ENCODE measurements at regions not wholly inside any gene's neighbourhood (a gene's known extent, or its start where the extent isn't known, plus 50 kb on each side); places are given as distances from the start of the nearest gene placed in this dataset.
A peak's percentile ranks its signal among the peaks of the same experiment; 100 is the strongest.

GRCh38 chr6:104537180-104537579 is 322.5 kb downstream of the HACE1 start:
- ATAC-seq (no peak), DNase-seq (ENCODE audit: low spot score) (no peak)
- Mint-ChIP-seq H3K27me3 (peaks cover 2 to 13% of the 10 kb centered on the region in 2 donors), H3K27ac (no peak overlapping the region), H3K36me3 (no peaks in the 10 kb centered on the region), H3K4me1 (ENCODE audit: low read depth in 2 of 2) (no peaks in the 10 kb centered on the region), H3K4me3 (no peak overlapping the region), H3K9me3 (no peaks in the 10 kb centered on the region)

GRCh38 chr6:104532462-104532861 is 327.3 kb downstream of the HACE1 start:
- ATAC-seq: no peak
- H3K4me1 Mint-ChIP-seq (ENCODE audit: low read depth in 2 of 2): no peaks in the 10 kb centered on the region
- no peaks in the 10 kb centered on the region for H3K9me3 Mint-ChIP-seq
- no peak for DNase-seq (ENCODE audit: low spot score)
- H3K4me3 Mint-ChIP-seq: no peak overlapping the region
- no peaks in the 10 kb centered on the region for H3K36me3 Mint-ChIP-seq
- H3K27ac Mint-ChIP-seq: no peak overlapping the region
- peaks cover 6 to 24% of the 10 kb centered on the region in 2 donors for H3K27me3 Mint-ChIP-seq

GRCh38 chr6:104531646-104532045 is 328.1 kb downstream of the HACE1 start:
- Mint-ChIP-seq H3K36me3 (no peaks in the 10 kb centered on the region), H3K27ac (no peak overlapping the region), H3K4me3 (no peak overlapping the region), H3K27me3 (peaks cover 12 to 31% of the 10 kb centered on the region in 2 donors), H3K4me1 (ENCODE audit: low read depth in 2 of 2) (no peaks in the 10 kb centered on the region), H3K9me3 (no peaks in the 10 kb centered on the region)
- DNase-seq (ENCODE audit: low spot score) (no peak), ATAC-seq (no peak)

- DNase-seq (ENCODE audit: low spot score) (no peak), ATAC-seq (no peak)
- H3K27me3 Mint-ChIP-seq: peaks cover 13 to 27% of the 10 kb centered on the region in 2 donors
- no peak overlapping the region for H3K27ac Mint-ChIP-seq
- H3K9me3 Mint-ChIP-seq: no peaks in the 10 kb centered on the region
- no peak overlapping the region for H3K4me3 Mint-ChIP-seq
- H3K36me3 Mint-ChIP-seq: no peaks in the 10 kb centered on the region
- H3K4me1 Mint-ChIP-seq (ENCODE audit: low read depth in 2 of 2): no peaks in the 10 kb centered on the region
Observed at GRCh38 chr6:104527761-104528415, 331.8 kb downstream of the HACE1 start.

- Mint-ChIP-seq H3K27me3 (peaks cover 13 to 27% of the 10 kb centered on the region in 2 donors), H3K9me3 (no peaks in the 10 kb centered on the region), H3K27ac (no peak overlapping the region), H3K4me1 (ENCODE audit: low read depth in 2 of 2) (no peaks in the 10 kb centered on the region), H3K4me3 (no peak overlapping the region), H3K36me3 (no peaks in the 10 kb centered on the region)
- DNase-seq (ENCODE audit: low spot score) (no peak), ATAC-seq (no peak)
Observed at GRCh38 chr6:104527311-104527710, 332.4 kb downstream of the HACE1 start.

GRCh38 chr6:104526376-104526775 is 333.3 kb downstream of the HACE1 start:
- Mint-ChIP-seq H3K27ac (no peak overlapping the region), H3K27me3 (peaks cover 13 to 27% of the 10 kb centered on the region in 2 donors), H3K9me3 (no peaks in the 10 kb centered on the region), H3K4me1 (ENCODE audit: low read depth in 2 of 2) (no peaks in the 10 kb centered on the region), H3K36me3 (no peaks in the 10 kb centered on the region), H3K4me3 (no peak overlapping the region)
- ATAC-seq: no peak
- DNase-seq (ENCODE audit: low spot score): no peak

- Mint-ChIP-seq H3K9me3 (no peaks in the 10 kb centered on the region), H3K4me1 (ENCODE audit: low read depth in 2 of 2) (no peaks in the 10 kb centered on the region), H3K27ac (no peak overlapping the region), H3K4me3 (peak overlapping the region; percentile 15), H3K36me3 (no peaks in the 10 kb centered on the region), H3K27me3 (peaks cover 13 to 27% of the 10 kb centered on the region in 2 donors)
- DNase-seq (ENCODE audit: low spot score) (peak; percentile 65), ATAC-seq (peak; percentile 80 to 85)
Observed at GRCh38 chr6:104525677-104526322, 333.9 kb downstream of the HACE1 start.

GRCh38 chr6:104522533-104522932 is 337.2 kb downstream of the HACE1 start:
- ATAC-seq (no peak), DNase-seq (ENCODE audit: low spot score) (no peak)
- no peak overlapping the region for H3K4me3 Mint-ChIP-seq
- no peak overlapping the region for H3K27ac Mint-ChIP-seq
- H3K27me3 Mint-ChIP-seq: peaks cover 9 to 17% of the 10 kb centered on the region in 2 donors
- H3K4me1 Mint-ChIP-seq (ENCODE audit: low read depth in 2 of 2): no peaks in the 10 kb centered on the region
- no peaks in the 10 kb centered on the region for H3K9me3 Mint-ChIP-seq
- no peaks in the 10 kb centered on the region for H3K36me3 Mint-ChIP-seq

GRCh38 chr6:104521176-104521575 is 338.5 kb downstream of the HACE1 start:
- Mint-ChIP-seq H3K27ac (no peak overlapping the region), H3K36me3 (no peaks in the 10 kb centered on the region), H3K27me3 (peaks cover 3 to 9% of the 10 kb centered on the region in 2 donors), H3K9me3 (no peaks in the 10 kb centered on the region), H3K4me3 (no peak overlapping the region), H3K4me1 (ENCODE audit: low read depth in 2 of 2) (no peaks in the 10 kb centered on the region)
- no peak for DNase-seq (ENCODE audit: low spot score)
- ATAC-seq: no peak

GRCh38 chr6:104519566-104519965 is 340.2 kb downstream of the HACE1 start:
- Mint-ChIP-seq H3K9me3 (no peaks in the 10 kb centered on the region), H3K36me3 (no peaks in the 10 kb centered on the region), H3K4me3 (no peak overlapping the region), H3K27ac (no peak overlapping the region), H3K4me1 (ENCODE audit: low read depth in 2 of 2) (no peaks in the 10 kb centered on the region), H3K27me3 (peaks cover 3 to 9% of the 10 kb centered on the region in 2 donors)
- DNase-seq (ENCODE audit: low spot score) (no peak), ATAC-seq (no peak)

- no peak for DNase-seq (ENCODE audit: low spot score)
- ATAC-seq: no peak
- Mint-ChIP-seq H3K9me3 (peaks cover 7% of the 10 kb centered on the region), H3K36me3 (no peaks in the 10 kb centered on the region), H3K4me1 (ENCODE audit: low read depth in 2 of 2) (no peaks in the 10 kb centered on the region), H3K27me3 (peaks cover 0 to 9% of the 10 kb centered on the region in 2 donors), H3K27ac (no peak overlapping the region), H3K4me3 (no peak overlapping the region)
Observed at GRCh38 chr6:104509355-104509754, 350.4 kb downstream of the HACE1 start.

GRCh38 chr6:104506429-104506828 is 353.3 kb downstream of the HACE1 start:
- Mint-ChIP-seq H3K36me3 (no peaks in the 10 kb centered on the region), H3K27me3 (no peaks in the 10 kb centered on the region), H3K4me3 (no peak overlapping the region), H3K9me3 (peaks cover 3% of the 10 kb centered on the region), H3K27ac (no peak overlapping the region), H3K4me1 (ENCODE audit: low read depth in 2 of 2) (no peaks in the 10 kb centered on the region)
- no peak for DNase-seq (ENCODE audit: low spot score)
- ATAC-seq: no peak

- no peaks in the 10 kb centered on the region for H3K27me3 Mint-ChIP-seq
- no peak for ATAC-seq
- no peaks in the 10 kb centered on the region for H3K4me1 Mint-ChIP-seq (ENCODE audit: low read depth in 2 of 2)
- peaks cover 3% of the 10 kb centered on the region for H3K9me3 Mint-ChIP-seq
- no peak overlapping the region for H3K4me3 Mint-ChIP-seq
- no peak overlapping the region for H3K27ac Mint-ChIP-seq
- no peaks in the 10 kb centered on the region for H3K36me3 Mint-ChIP-seq
- no peak for DNase-seq (ENCODE audit: low spot score)
Observed at GRCh38 chr6:104505838-104506237, 353.9 kb downstream of the HACE1 start.

GRCh38 chr6:104500265-104500664 is 359.5 kb downstream of the HACE1 start:
- DNase-seq (ENCODE audit: low spot score): no peak
- Mint-ChIP-seq H3K9me3 (no peaks in the 10 kb centered on the region), H3K36me3 (no peaks in the 10 kb centered on the region), H3K4me3 (no peak overlapping the region), H3K4me1 (ENCODE audit: low read depth in 2 of 2) (no peaks in the 10 kb centered on the region), H3K27ac (no peak overlapping the region), H3K27me3 (no peaks in the 10 kb centered on the region)
- no peak for ATAC-seq

Measured in natural killer cell treated with Interleukin-12 subunit alpha and Interleukin-12 subunit beta and Interleukin-15 and Interleukin-18, amount 100 ng/mL, for 72 hours (primary cell).